Uterus (tissue), 2 donors: ENCODE measurements at regions not wholly inside any gene's neighbourhood (a gene's known extent, or its start where the extent isn't known, plus 50 kb on each side); places are given as distances from the start of the nearest gene placed in this dataset.
"Not testable (repeated sequence)": the region's sequence is repeated elsewhere in the genome, so short reads cannot be mapped to it uniquely, and the experiment has no call there.

ENCODE experiments used
- CTCF ChIP-seq, 4 experiments: fragments of 200-600 bp in 2 of 4; fragments of 450-650 bp in 2 of 4; sonication (generic) in 2 of 4; IDR thresholded peaks; one replicate each; pipeline ENCODE4 v1.5.1; 2016 to 2019; ENCODE audit warnings: antibody characterized with exemption in 4 of 4, mild to moderate bottlenecking in 2 of 4, moderate library complexity in 1 of 4
- POLR2A ChIP-seq, 2 donors: fragments of 450-650 bp; IDR thresholded peaks; one replicate each; pipeline ENCODE4 v1.6.1; 2016; ENCODE audit warnings: antibody characterized with exemption in 2 of 2, mild to moderate bottlenecking in 1 of 2, moderate library complexity in 1 of 2

DNA sequence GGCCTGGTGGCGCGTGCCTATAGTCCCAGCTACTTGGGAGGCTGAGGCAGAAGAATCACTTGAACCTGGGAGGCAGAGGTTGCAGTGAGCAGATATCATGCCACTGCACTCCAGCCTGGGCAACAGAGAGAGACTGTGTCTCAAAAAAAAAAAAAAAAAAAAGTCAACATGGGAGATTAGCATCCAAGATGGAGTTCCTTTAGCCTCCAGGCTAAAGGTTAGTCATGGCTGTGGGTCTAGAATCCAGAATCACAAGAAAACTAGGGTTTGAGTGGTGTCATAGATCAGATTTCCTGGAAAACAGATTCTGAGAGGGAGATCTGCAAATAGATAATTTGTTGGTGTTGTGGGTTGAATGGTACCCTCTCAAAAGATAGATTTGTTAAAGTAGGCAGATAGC is 117.2 kb downstream of the CD24 start:
- not testable (repeated sequence) for TF ChIP-seq CTCF, POLR2A (IDR thresholded peaks at IDR 0.05)
